SW480 (cell line): ENCODE measurements at regions not wholly inside any gene's neighbourhood (a gene's known extent, or its start where the extent isn't known, plus 50 kb on each side); places are given as distances from the start of the nearest gene placed in this dataset.
"Not testable (repeated sequence)": the region's sequence is repeated elsewhere in the genome, so short reads cannot be mapped to it uniquely, and the experiment has no call there.

Experiments used
- DNase-seq: peaks from one replicate; pipeline ENCODE4 v3.0.0-alpha.2; 2016; ENCODE audit warnings: low spot score

- no peak for DNase-seq
Measured at GRCh38 chr22:23437779-23438178, 142.3 kb downstream of the IGLL1 start.

DNA sequence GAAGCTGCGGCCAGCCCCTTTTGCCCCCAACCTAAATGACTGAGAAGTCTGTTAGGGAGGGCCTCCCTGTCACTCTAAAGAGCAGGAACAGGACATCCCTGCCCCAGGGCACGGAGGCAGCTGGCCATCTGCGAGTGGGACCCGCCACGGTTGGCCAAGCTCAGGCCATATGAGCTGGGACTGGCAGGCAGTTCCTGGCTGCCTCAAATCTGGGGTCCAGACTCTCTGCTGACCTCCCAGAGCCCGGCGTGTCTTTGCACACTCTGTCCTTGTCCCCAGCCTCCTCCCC is 143.0 kb downstream of the IGLL1 start:
- not testable (repeated sequence) for DNase-seq

DNA sequence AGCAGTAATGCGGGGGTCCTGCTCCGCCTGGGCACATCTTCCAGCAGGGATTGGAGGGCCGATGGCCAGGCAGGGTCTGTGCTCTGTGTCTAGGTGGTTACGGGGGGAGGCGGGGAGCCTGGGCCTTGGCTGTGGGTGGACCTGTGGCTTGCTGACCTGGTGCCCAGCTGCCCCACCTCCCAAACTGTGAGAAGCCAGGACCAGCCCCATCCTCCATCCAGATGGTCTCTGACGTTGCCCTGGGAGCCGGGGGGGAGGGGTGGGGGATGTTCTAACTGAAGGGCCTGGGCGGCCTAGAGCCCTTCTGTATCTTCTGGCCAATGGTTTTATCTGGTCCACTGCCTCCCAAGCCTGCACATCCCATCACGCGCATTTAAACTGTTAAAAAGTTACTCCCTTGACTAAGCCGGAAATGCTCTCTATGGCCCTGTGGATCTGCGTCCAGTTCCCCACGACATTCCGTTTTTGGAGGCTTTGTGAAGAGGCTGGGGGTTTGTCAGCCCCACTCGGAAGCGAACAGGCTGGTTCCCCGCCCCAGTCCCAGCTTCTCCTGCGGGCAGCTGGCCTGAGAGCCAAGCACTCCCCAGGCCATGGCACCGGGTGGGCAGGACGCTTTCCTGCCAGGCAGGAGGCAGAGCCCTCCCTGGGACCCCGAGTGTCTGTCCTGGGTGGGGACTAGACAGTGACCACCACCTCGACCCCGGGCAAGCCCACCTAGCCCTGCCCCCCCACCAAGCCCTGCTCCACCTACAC is 143.6 kb downstream of the IGLL1 start:
- not testable (repeated sequence) for DNase-seq

DNA sequence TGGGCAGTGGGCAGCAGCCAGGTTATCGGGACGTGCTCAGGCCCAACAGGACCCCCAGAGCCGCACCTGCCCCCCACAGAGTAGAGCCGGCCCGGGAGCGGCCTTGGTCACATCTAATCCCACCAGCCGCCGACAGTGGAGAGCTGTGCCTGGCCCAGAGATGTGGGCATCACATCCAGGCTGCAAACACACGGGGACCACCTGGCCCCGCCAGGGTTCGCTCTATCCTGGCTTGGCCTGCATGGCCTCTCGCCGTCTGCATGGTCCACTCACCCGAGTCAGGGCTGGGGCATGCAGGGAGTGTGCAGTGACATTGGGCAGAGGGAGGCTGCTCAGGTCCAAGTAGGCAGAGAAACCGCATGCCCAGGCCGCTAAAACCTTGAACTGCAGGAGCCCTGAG is 144.9 kb downstream of the IGLL1 start:
- not testable (repeated sequence) for DNase-seq

DNA sequence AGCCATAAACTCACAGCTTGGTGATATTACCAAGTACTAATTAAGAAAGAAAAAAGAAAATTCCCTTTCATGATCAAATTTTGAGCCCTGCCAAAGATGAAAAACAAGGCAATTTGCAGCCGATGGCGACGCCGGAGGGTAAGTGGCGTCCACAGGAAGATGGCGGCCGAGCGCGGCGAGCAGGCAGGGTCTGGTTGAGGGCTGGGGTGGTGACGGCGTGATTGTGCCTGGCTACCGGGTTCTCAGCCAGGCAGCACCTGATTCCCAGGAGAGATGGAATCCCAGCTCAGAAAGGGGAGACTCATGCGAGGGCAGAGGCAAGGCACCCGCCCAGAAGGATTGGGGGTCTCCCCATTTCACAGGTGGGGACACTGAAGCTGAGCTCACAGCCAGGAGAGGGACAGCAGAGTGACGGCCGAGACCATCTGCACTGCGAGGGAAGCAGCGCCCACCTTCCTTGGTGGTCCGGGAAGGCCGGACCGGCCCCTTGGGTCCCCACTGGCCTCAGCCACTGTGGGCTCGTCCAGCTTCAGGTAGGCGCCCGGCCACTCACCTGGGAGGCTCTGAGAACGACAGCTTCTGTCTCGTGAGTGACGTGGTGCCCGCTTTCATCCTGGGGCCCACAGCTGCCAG is 145.8 kb downstream of the IGLL1 start:
- not testable (repeated sequence) for DNase-seq

- peak; percentile 19 for DNase-seq
Measured at GRCh38 chr22:23433127-23434005, 146.7 kb downstream of the IGLL1 start.

DNA sequence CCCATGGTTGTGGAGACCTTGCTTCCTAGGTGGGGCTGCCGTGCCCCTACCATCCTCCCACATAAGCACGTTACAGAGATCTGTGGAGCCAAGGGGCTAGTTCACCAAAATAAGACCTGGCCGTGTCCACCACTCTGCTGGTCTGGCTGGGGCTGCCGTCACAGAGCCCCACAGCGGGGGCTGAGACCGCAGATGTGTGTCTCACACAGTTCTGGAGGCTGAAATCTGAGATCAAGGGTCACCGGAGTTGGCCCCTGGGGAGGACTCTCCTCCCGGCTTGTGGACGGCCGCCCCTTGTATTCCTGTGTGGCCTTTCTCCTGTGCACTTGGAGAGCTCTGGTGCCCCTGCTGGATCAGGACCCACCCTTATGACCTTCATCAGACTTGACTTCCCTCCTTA is 147.4 kb downstream of the IGLL1 start:
- not testable (repeated sequence) for DNase-seq

- DNase-seq, result no peak
Measured at GRCh38 chr22:23431337-23432072, 148.6 kb downstream of the IGLL1 start.

GRCh38 chr22:23424551-23425068 is 155.5 kb downstream of the IGLL1 start:
- DNase-seq, result not testable (repeated sequence)

GRCh38 chr22:23424031-23424430 is 156.1 kb downstream of the IGLL1 start:
- no peak for DNase-seq

GRCh38 chr22:23422281-23422680 is 157.8 kb downstream of the IGLL1 start:
- DNase-seq, result not testable (repeated sequence)

DNA sequence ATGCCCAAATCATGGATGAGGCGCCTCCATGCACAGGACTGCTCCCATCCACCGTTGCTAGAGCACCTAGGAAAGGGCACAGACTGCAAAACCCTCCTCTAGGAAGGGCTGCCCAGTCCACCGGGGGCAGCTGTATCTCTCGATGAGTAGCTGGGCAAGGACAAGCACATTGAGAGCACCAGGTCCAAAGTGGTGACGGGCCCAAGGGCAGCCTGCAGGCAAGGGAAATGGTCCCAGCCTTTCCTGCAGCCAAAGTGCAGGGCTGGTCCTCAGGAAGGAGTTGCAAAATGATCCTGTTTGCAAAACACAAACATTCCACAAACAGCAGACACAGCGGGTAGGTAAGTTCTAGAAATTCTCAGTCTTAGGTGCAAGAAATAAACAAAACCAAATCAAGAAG is 158.8 kb downstream of the IGLL1 start:
- DNase-seq, result not testable (repeated sequence)

- DNase-seq, result no peak
Measured at GRCh38 chr22:23419931-23420330, 160.2 kb downstream of the IGLL1 start.

DNA sequence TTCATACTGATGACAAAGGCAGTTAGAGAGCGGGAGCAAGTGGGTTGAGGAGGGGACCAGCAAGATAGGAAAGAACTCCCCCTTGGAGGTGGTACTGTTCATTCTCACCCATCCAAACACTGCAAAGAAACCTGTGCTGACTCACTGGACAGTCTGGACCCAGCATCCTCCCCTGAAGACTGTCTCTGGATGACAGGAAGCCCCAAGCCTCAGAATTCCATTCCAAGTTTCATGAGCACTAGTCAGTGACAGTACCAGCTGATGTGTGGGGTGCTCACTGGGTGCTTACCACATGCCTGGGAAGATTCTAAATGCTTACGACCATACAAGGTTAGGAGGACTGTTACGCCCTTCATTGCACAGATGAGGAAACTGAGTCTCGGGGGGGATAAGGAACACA is 160.9 kb downstream of the IGLL1 start:
- DNase-seq, result no peak

GRCh38 chr22:23418159-23418788 is 161.8 kb downstream of the IGLL1 start:
- DNase-seq, result no peak

DNA sequence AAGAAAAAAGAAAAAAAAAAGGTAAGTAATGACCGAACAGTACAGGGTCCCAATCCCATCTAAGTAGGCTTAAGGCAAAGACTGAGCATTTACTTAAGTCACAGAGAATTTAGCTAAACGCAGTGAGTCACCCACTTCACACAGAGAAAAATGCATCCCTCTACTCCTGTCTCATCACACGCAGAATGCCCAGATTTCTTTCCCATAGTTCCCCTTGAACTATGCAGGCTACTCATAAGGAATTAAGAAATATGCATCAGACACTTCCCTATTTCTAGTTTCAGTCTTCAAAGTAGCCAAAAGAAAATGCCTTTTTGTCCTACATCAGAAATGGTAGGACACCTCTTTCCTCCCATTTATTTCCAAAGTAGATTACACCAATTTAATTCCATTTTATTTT is 162.8 kb downstream of the IGLL1 start:
- DNase-seq, result not testable (repeated sequence)

DNA sequence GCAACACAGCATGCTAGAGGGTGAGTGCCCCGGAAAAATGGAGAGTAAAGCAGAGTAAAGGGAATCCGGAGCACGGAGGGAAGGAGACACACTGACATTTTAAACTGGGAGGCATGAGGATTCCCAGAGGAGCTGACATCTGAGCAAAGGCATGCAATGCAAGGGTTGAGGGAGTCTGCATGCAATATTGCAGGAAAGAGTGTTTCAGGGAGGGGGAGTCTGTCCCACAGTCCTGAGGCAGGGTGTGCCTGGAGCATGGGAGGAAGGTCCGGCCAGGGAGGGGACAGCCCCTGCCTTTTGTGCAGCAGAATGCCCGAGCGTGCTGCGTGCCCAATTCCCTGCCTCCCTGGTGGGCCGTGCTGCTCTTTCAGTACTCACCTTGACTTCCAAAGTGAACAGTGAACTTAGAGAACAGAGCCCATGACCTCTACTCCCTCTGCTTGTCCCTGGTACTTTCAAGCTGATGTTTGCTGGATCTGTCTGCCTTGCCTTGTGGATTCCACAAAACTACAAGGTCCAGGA is 163.9 kb downstream of the IGLL1 start:
- DNase-seq, result not testable (repeated sequence)

- no peak for DNase-seq
Measured at GRCh38 chr22:23415490-23415851, 164.6 kb downstream of the IGLL1 start.

DNA sequence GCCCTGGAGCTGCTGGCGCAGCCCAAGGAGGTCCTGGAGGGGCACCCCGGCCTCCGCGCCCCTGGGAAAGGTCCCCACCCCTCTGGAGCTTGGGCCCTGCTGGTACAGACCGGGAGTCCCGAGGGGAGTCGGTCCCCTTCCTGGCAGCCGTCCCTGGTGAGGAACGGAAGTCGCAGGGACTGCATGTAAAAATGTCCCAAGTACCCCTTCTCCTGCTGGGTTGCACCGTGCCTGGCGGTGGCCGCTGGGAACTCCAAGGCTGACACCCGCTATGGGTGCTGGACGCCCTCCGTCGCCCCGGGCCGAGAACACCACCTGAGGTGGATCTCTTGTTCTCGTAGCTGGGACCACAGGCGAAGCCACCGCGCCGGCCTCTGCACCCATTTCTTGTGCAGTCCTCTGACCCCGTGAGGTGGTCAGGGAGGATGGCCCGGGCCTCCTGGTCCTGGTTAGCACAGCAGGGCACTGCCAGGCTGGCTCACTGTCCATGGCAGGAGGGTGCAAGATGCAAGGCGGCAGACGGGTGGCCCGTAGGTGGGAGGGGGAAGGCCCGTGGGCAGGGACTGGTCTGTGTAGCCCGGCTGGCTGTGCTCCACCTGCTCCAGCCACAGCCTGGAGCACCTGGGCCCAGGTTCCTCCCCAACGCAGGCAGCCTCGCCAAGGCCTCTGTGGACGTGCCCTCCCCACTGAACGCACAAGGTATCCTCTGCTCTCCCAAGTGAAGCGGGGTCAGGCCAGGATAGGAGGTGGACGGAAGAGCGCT is 165.2 kb downstream of the IGLL1 start:
- DNase-seq, result no peak

DNA sequence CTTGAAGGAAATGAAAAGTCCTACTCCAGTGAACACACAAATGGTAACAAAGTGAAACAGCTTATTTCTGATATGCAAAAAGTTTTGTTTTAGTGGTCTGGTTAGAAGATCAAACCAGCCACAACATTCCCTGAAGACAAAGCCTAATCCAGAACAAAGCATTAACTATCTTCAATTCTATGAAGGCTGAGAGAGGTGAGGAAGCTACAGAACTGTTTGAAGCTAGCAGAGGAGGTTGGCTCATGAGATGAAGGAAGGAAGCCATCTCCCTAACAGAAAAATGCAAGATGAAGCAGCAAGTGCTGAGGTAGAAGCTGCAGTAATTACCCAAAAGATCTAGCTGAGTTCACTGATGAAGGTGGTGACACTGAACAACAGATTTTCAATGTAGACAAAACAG is 168.4 kb downstream of the IGLL1 start:
- DNase-seq, result peak; percentile 40

GRCh38 chr22:23410411-23410810 is 169.7 kb downstream of the IGLL1 start:
- no peak for DNase-seq
